WI38 (cell line): ENCODE measurements at regions not wholly inside any gene's neighbourhood (a gene's known extent, or its start where the extent isn't known, plus 50 kb on each side); places are given as distances from the start of the nearest gene placed in this dataset.
"Not testable (repeated sequence)": the region's sequence is repeated elsewhere in the genome, so short reads cannot be mapped to it uniquely, and the experiment has no call there.

Source experiments
- H3K4me3 ChIP-seq: 2 replicates; pipeline ENCODE4 v1.5.1; 2011; ENCODE audit warnings: low read depth, mild to moderate bottlenecking, control low read depth, low read length
- CTCF ChIP-seq: IDR thresholded peaks from 2 replicates; pipeline ENCODE4 v1.5.1; 2012; ENCODE audit warnings: low read depth, mild to moderate bottlenecking, control low read depth, low read length

- no peak for TF ChIP-seq CTCF
- H3K4me3 ChIP-seq, result no peak overlapping the region
Measured at GRCh38 chr9:21708856-21709255, 93.6 kb upstream of the MTAP start.

DNA sequence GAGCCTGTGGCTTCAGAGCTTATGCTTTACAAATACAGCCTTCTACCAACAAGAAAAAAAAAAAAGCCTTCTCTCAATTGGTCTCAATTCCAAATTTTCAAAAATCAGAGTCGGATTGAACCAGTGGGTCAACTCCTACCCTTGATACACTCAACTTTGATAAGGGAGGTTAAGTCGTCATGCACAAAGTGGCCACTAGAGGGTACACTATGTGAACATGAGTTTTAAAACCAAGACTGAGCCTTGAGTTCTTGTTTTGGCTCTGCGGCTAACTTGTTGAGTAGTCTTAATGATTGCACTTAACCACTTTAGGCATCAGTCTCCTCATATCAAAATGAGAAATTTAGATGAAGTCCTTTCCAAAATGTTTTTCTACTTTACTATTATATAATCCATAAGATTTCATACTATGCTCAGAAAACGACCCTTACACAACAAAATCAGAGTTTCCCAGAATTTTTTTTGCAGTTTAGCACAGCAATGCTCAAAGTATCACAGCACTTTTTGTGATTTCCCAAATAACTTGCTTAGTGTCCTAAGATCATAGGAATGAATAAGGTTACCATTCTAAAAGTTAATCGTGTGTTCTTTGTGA is 92.9 kb upstream of the MTAP start:
- no peak overlapping the region for H3K4me3 ChIP-seq
- TF ChIP-seq CTCF, result peak; percentile 63

DNA sequence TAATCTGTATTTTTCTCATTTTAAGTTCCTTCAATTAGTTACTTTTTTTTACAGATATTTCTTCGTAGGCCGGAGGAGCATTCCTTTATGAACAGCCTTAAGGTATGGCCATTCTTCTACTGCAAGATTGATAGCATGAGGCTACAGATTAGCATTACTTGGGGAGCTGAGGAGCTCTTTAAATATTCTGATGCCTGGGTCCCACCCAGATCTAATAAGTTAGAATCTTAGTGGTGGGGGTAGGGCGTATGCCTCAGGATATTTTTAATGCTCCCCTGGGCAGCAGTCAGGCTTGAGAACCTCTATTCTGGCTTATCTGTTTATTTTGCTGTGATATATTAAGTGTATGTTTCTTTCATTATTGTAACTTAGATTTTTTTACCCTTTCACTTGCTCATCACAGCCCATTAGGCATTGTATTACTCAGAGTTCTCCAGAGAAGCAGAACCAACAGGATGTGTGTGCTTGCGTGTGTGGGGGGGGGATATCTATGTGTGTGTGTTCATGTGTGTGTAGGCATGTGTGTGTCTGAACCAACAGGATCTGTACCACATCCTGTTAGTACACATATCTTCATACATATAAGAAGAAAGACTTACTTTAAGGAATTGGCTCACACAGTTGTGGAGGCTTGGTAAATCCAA is 91.8 kb upstream of the MTAP start:
- no peak overlapping the region for H3K4me3 ChIP-seq
- TF ChIP-seq CTCF, result no peak

DNA sequence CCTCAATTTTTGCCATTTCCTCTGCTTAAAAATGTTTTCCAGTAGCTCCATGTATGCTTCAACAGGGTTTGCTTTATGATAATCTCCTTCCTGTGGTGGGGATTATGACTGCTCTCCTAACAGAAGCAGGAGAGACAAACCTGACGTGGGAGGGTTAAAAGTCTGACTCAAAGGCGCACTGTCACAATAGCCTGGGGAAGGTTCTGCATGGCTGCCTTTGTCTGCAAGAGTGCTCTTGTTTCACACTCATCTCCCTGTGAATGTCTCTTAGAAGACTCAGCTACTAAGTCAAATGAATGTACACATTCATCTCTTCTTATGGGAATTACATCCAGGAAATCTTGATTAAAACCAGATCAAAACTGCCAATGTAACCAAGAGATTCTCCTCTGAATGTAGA is 90.9 kb upstream of the MTAP start:
- TF ChIP-seq CTCF, result no peak
- no peak overlapping the region for H3K4me3 ChIP-seq

DNA sequence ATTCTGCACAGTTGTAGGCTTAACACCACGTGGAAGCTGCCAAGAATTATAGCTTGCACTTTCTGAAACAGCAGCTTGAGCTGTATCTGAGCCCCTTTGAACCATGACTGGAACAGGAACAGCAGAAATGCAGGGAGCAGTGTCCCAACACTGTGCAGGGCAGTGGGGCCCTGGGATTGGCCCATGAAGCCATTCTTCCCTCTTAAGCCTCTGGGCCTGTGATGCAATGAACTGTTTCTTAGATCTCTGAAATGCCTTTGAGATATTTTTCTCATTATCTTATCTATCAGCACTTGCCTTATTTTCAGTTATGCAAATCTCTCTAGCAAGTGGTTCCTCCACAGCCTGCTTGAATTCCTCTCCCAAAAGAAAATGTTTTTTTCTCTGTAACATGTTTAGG is 87.0 kb upstream of the MTAP start:
- TF ChIP-seq CTCF, result no peak
- H3K4me3 ChIP-seq, result no peak overlapping the region

GRCh38 chr9:21720758-21721157 is 81.7 kb upstream of the MTAP start:
- H3K4me3 ChIP-seq, result no peak overlapping the region
- TF ChIP-seq CTCF, result no peak

- not testable (repeated sequence) for H3K4me3 ChIP-seq
Measured at GRCh38 chr9:21727411-21727810, 75.0 kb upstream of the MTAP start.

DNA sequence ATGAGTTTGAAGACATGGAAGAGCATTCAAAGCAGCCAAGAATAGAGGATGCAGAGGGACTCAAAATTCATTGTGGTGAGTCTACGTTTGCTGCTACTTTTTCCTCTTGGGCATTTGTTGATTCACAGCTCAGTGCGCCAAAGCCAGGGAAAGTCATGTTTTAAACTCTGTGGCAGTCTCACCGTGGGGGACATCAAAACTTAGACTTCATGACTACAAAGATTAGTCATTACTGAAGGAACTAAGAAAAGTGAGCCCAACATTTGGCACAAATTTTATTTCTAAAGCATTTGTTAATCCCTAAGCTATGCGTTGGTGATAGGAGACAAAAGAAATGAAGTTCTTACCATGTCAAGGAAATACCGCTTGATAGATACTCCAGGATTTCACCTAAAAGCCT is 73.7 kb upstream of the MTAP start:
- no peak for TF ChIP-seq CTCF

More for the DNA sequence above, 73.7 kb upstream of the MTAP start:
- no peak overlapping the region for H3K4me3 ChIP-seq
